Neural progenitor cell (in vitro differentiated cells): ENCODE measurements at regions not wholly inside any gene's neighbourhood (a gene's known extent, or its start where the extent isn't known, plus 50 kb on each side); places are given as distances from the start of the nearest gene placed in this dataset.
A peak's percentile ranks its signal among the peaks of the same experiment; 100 is the strongest.
"Not testable (repeated sequence)": the region's sequence is repeated elsewhere in the genome, so short reads cannot be mapped to it uniquely, and the experiment has no call there.

Experiments used
- DNase-seq: peaks from one replicate; pipeline ENCODE4 v3.0.0-alpha.2; 2016; ENCODE audit warnings: low spot score
- H2AFZ ChIP-seq: fragments of 200-600 bp; sonication (generic); replicated peaks from 2 replicates; pipeline ENCODE4 v1.6.1; 2016; ENCODE audit warnings: antibody characterized with exemption
- H3F3A ChIP-seq: fragments of 200-600 bp; sonication (generic); 2 replicates; pipeline ENCODE4 v1.6.1; 2016; ENCODE audit warnings: antibody characterized with exemption, low read depth
- H3K27ac ChIP-seq: fragments of 200-600 bp; sonication (generic); 2 replicates; pipeline ENCODE4 v1.5.1; 2016; ENCODE audit warnings: mild to moderate bottlenecking
- H3K27me3 ChIP-seq: fragments of 200-600 bp; sonication (generic); 2 replicates; pipeline ENCODE4 v1.6.1; 2016; ENCODE audit warnings: mild to moderate bottlenecking, moderate library complexity
- H3K36me3 ChIP-seq: fragments of 200-600 bp; sonication (generic); 2 replicates; pipeline ENCODE4 v1.5.1; 2016
- H3K4me1 ChIP-seq: fragments of 200-600 bp; sonication (generic); 2 replicates; pipeline ENCODE4 v1.6.1; 2016; ENCODE audit warnings: mixed run types
- H3K4me2 ChIP-seq: fragments of 200-600 bp; sonication (generic); 2 replicates; pipeline ENCODE4 v1.6.1; 2016
- H3K4me3 ChIP-seq: fragments of 200-600 bp; sonication (generic); 2 replicates; pipeline ENCODE4 v1.5.1; 2016
- H3K79me2 ChIP-seq: fragments of 200-600 bp; sonication (generic); 2 replicates; pipeline ENCODE4 v1.6.1; 2016; ENCODE audit warnings: low read depth
- H3K9ac ChIP-seq: fragments of 200-600 bp; sonication (generic); 2 replicates; pipeline ENCODE4 v1.6.1; 2016
- H3K9me3 ChIP-seq: fragments of 200-600 bp; sonication (generic); 2 replicates; pipeline ENCODE4 v1.5.1; 2016; ENCODE audit warnings: low read depth
- H4K20me1 ChIP-seq: fragments of 200-600 bp; sonication (generic); 2 replicates; pipeline ENCODE4 v1.6.1; 2016; ENCODE audit warnings: low read depth
- H3K27ac Mint-ChIP-seq: 3 replicates; pipeline ENCODE4 v1.8.0; 2021; ENCODE audit warnings: mixed read lengths
- H3K27me3 Mint-ChIP-seq: 2 replicates; pipeline ENCODE4 v1.8.0; 2022; ENCODE audit warnings: low read depth, mild to moderate bottlenecking, inconsistent platforms, moderate library complexity, mixed read lengths; ENCODE audit not compliant: insufficient read depth
- H3K36me3 Mint-ChIP-seq: 3 replicates; pipeline ENCODE4 v1.8.0; 2021; ENCODE audit warnings: mixed read lengths
- H3K4me1 Mint-ChIP-seq: 3 replicates; pipeline ENCODE4 v1.8.0; 2021; ENCODE audit warnings: mixed read lengths
- H3K4me3 Mint-ChIP-seq: 3 replicates; pipeline ENCODE4 v1.8.0; 2021; ENCODE audit warnings: mild to moderate bottlenecking, moderate library complexity, mixed read lengths
- H3K9me3 Mint-ChIP-seq: 3 replicates; pipeline ENCODE4 v1.8.0; 2020; ENCODE audit warnings: mixed read lengths
- EZH2 ChIP-seq: fragments of 200-600 bp; sonication (generic); IDR thresholded peaks from 2 replicates; pipeline ENCODE4 v1.6.1; 2017; ENCODE audit warnings: antibody characterized with exemption, mild to moderate bottlenecking, moderate library complexity
- EZH2phosphoT487 ChIP-seq: fragments of 200-600 bp; sonication (generic); IDR thresholded peaks from 2 replicates; pipeline ENCODE4 v1.6.1; 2017; ENCODE audit warnings: antibody characterized with exemption
- TF ChIP-seq, protein P1 (sequence below): fragments of 200-600 bp; sonication (generic); IDR thresholded peaks from 2 replicates; pipeline ENCODE4 v1.5.1; 2017; ENCODE audit warnings: antibody characterized with exemption, mild to moderate bottlenecking

DNA sequence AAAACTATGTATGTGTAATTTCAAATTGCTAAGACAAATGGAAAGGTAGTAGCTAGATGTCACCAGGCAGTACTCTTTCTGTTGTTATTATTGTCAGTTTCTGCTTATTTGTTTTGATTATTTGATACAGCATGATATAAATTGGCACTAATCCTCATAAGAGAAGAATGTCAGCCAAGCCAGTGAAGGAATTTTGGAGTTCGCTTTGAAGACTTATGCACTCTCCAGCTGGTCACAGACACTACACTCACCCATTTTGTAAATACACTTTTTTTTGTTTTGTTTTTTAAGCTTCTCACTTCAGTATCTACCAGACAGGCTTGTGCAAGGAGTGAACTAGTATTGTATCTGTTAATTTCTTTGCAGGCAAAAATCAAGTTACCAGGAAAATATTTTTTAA is 180.2 kb upstream of the TTC14 start:
- Histone ChIP-seq H3K79me2 (no peaks in the 10 kb centered on the region), H3K4me2 (no peak overlapping the region), H3K27ac (no peak overlapping the region), H4K20me1 (no peaks in the 10 kb centered on the region), H3F3A (no peaks in the 10 kb centered on the region), H3K9me3 (no peaks in the 10 kb centered on the region), H3K27me3 (no peaks in the 10 kb centered on the region), H3K4me3 (no peak overlapping the region), H3K36me3 (no peaks in the 10 kb centered on the region), H2AFZ (peak overlapping the region; percentile 88), H3K9ac (no peak overlapping the region), H3K4me1 (peaks cover 28% of the 10 kb centered on the region)
- no peaks in the 10 kb centered on the region for H3K9me3 Mint-ChIP-seq
- TF ChIP-seq, protein P1, sequence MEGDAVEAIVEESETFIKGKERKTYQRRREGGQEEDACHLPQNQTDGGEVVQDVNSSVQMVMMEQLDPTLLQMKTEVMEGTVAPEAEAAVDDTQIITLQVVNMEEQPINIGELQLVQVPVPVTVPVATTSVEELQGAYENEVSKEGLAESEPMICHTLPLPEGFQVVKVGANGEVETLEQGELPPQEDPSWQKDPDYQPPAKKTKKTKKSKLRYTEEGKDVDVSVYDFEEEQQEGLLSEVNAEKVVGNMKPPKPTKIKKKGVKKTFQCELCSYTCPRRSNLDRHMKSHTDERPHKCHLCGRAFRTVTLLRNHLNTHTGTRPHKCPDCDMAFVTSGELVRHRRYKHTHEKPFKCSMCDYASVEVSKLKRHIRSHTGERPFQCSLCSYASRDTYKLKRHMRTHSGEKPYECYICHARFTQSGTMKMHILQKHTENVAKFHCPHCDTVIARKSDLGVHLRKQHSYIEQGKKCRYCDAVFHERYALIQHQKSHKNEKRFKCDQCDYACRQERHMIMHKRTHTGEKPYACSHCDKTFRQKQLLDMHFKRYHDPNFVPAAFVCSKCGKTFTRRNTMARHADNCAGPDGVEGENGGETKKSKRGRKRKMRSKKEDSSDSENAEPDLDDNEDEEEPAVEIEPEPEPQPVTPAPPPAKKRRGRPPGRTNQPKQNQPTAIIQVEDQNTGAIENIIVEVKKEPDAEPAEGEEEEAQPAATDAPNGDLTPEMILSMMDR: no peak
- TF ChIP-seq EZH2: no peak
- TF ChIP-seq EZH2phosphoT487: no peak
- peak overlapping the region; percentile 72 for H3K27ac Mint-ChIP-seq
- no peaks in the 10 kb centered on the region for H3K36me3 Mint-ChIP-seq
- no peak for DNase-seq
- H3K4me3 Mint-ChIP-seq: no peak overlapping the region
- H3K27me3 Mint-ChIP-seq: no peaks in the 10 kb centered on the region
- peaks cover 19% of the 10 kb centered on the region for H3K4me1 Mint-ChIP-seq

DNA sequence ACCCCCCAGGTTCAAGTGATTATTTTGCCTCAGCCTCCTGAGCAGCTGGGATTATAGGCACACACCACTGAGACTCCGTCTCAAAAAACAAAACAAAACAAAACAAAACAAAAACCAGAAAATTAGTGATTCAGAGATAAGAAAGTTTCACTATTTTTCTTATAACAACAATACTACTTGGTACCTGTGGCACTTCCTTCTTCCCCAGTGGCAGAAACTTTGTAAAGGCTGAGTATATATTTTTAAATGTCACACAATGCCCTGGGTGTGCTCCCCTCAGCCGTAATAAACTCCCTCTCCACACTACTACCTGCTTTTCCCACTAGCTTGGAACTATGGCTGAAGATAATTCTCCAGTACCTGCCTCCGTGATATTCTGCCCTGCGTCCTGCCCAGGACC is 177.7 kb upstream of the TTC14 start:
- not testable (repeated sequence) for H4K20me1 ChIP-seq, H3K36me3 Mint-ChIP-seq, H3K9me3 Mint-ChIP-seq, H3K79me2 ChIP-seq, H3K4me2 ChIP-seq, H3K9me3 ChIP-seq, DNase-seq, H3K27me3 Mint-ChIP-seq, H3K9ac ChIP-seq, H3K27me3 ChIP-seq, H2AFZ ChIP-seq, H3K4me3 Mint-ChIP-seq, H3K36me3 ChIP-seq, H3F3A ChIP-seq, H3K4me3 ChIP-seq, H3K27ac ChIP-seq
- H3K4me1 ChIP-seq: peaks cover 13% of the 10 kb centered on the region
- Mint-ChIP-seq H3K27ac (peak overlapping the region; percentile 8), H3K4me1 (peaks cover 12% of the 10 kb centered on the region)

DNA sequence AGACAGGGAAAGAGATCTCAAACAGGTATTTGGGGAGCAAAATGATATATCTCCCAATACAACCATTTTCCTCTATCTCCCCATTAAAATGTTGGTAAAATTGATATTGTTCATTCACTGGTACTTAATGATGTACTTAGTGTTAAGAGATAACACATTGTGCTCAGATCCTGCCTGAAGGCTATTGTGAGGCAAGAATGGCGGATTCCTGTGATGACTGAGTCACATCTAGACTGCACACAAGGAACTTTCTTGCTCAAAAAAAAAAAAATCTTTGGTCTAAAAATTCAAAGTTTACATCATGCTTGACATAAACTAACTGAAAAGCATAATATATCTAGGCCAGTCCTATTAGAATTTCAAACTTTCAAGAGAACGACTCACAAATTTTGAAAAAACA is 171.1 kb upstream of the TTC14 start:
- TF ChIP-seq, protein P1: no peak
- TF ChIP-seq EZH2 (no peak), EZH2phosphoT487 (no peak)
- no peak overlapping the region for H3K27ac ChIP-seq
- no peaks in the 10 kb centered on the region for H3K27me3 ChIP-seq
- H3K79me2 ChIP-seq: no peaks in the 10 kb centered on the region
- no peak overlapping the region for H3K4me3 ChIP-seq
- no peak overlapping the region for H3K27ac Mint-ChIP-seq
- H2AFZ ChIP-seq: no peak overlapping the region
- H4K20me1 ChIP-seq: no peaks in the 10 kb centered on the region
- no peak overlapping the region for H3K4me3 Mint-ChIP-seq
- H3K36me3 ChIP-seq: no peaks in the 10 kb centered on the region
- no peaks in the 10 kb centered on the region for H3K27me3 Mint-ChIP-seq
- H3K4me1 ChIP-seq: no peaks in the 10 kb centered on the region
- no peaks in the 10 kb centered on the region for H3K36me3 Mint-ChIP-seq
- H3K9me3 ChIP-seq: no peaks in the 10 kb centered on the region
- no peak overlapping the region for H3K9ac ChIP-seq
- DNase-seq: no peak
- H3K9me3 Mint-ChIP-seq: peaks cover 4% of the 10 kb centered on the region
- H3K4me1 Mint-ChIP-seq: no peaks in the 10 kb centered on the region
- H3K4me2 ChIP-seq: no peak overlapping the region
- no peaks in the 10 kb centered on the region for H3F3A ChIP-seq

DNA sequence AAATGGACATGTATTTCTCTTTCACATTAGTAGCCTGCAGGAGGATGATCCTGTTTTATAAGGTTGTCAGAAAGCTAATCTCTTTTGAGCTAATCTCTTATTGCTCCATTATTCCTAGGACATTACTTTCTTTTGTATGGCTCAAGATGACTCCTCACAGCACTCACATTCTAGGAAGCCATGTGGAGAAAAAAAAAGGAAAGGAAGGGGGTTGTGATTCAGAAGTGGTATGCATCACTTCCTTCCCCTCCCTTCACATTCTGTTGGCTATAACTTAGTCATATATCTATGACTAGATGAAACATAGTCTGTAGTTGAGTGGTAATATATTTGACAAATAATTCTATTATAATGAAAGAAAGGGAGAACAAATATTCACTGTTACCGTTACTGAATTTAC is 168.8 kb upstream of the TTC14 start:
- Histone ChIP-seq H3K9ac (no peak overlapping the region), H4K20me1 (no peaks in the 10 kb centered on the region), H3K9me3 (no peaks in the 10 kb centered on the region), H3K27me3 (no peaks in the 10 kb centered on the region), H3K79me2 (no peaks in the 10 kb centered on the region), H3F3A (no peaks in the 10 kb centered on the region), H3K4me3 (no peak overlapping the region), H3K4me2 (no peak overlapping the region), H3K27ac (no peak overlapping the region), H2AFZ (no peak overlapping the region), H3K4me1 (no peaks in the 10 kb centered on the region), H3K36me3 (no peaks in the 10 kb centered on the region)
- Mint-ChIP-seq H3K27ac (no peak overlapping the region), H3K4me1 (no peaks in the 10 kb centered on the region), H3K36me3 (no peaks in the 10 kb centered on the region), H3K4me3 (no peak overlapping the region), H3K9me3 (peaks cover 4% of the 10 kb centered on the region), H3K27me3 (no peaks in the 10 kb centered on the region)
- TF ChIP-seq EZH2phosphoT487 (no peak), EZH2 (no peak)
- TF ChIP-seq, protein P1: no peak
- DNase-seq: no peak
